ENCODE measurements at regions not wholly inside any gene's neighbourhood (a gene's known extent, or its start where the extent isn't known, plus 50 kb on each side); places are given as distances from the start of the nearest gene placed in this dataset.

GRCh38 chr1:216841165-216841564 is 117.9 kb upstream of the ESRRG start:
- Mint-ChIP-seq H3K27ac (no peak overlapping the region), H3K9me3 (peaks cover 2% of the 10 kb centered on the region), H3K27me3 (no peaks in the 10 kb centered on the region)

GRCh38 chr1:216836316-216836715 is 113.1 kb upstream of the ESRRG start:
- H3K27ac Mint-ChIP-seq, result no peak overlapping the region
- peaks cover 2% of the 10 kb centered on the region for H3K9me3 Mint-ChIP-seq
- DNase-seq, result no peak
- no peak overlapping the region for H3K4me3 Mint-ChIP-seq
- no peaks in the 10 kb centered on the region for H3K4me1 Mint-ChIP-seq
- no peaks in the 10 kb centered on the region for H3K27me3 Mint-ChIP-seq
- no peaks in the 10 kb centered on the region for H3K36me3 Mint-ChIP-seq

More at GRCh38 chr1:216841165-216841564, 117.9 kb upstream of the ESRRG start:
- no peaks in the 10 kb centered on the region for H3K4me1 Mint-ChIP-seq
- no peak overlapping the region for H3K4me3 Mint-ChIP-seq
- no peak for DNase-seq
- H3K36me3 Mint-ChIP-seq, result no peaks in the 10 kb centered on the region

DNA sequence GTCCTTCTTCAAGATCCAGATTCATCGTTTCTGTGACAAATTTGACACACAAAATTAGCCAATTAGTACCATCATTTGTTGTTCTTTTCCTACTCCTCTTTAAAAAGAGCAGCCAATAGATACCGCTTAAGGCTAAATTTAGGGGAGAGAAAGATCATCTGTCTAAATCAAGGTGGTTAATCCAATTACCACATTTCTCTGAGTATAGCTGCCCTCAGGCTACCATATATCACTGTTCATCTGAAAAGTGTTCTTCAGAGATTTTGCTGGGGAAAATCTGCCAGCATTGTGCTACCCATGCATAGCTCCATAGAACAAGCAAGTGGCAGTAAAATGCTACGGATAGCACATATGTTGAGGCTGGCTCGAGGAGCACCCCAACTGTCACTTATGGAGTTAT is 110.3 kb upstream of the ESRRG start:
- peaks cover 2% of the 10 kb centered on the region for H3K9me3 Mint-ChIP-seq
- no peak overlapping the region for H3K27ac Mint-ChIP-seq
- no peak overlapping the region for H3K4me3 Mint-ChIP-seq
- DNase-seq, result no peak
- H3K27me3 Mint-ChIP-seq, result no peaks in the 10 kb centered on the region
- no peaks in the 10 kb centered on the region for H3K4me1 Mint-ChIP-seq
- no peaks in the 10 kb centered on the region for H3K36me3 Mint-ChIP-seq

- no peaks in the 10 kb centered on the region for H3K27me3 Mint-ChIP-seq
These were observed 109.0 kb upstream of the ESRRG start for GRCh38 chr1:216832192-216832591.

DNA sequence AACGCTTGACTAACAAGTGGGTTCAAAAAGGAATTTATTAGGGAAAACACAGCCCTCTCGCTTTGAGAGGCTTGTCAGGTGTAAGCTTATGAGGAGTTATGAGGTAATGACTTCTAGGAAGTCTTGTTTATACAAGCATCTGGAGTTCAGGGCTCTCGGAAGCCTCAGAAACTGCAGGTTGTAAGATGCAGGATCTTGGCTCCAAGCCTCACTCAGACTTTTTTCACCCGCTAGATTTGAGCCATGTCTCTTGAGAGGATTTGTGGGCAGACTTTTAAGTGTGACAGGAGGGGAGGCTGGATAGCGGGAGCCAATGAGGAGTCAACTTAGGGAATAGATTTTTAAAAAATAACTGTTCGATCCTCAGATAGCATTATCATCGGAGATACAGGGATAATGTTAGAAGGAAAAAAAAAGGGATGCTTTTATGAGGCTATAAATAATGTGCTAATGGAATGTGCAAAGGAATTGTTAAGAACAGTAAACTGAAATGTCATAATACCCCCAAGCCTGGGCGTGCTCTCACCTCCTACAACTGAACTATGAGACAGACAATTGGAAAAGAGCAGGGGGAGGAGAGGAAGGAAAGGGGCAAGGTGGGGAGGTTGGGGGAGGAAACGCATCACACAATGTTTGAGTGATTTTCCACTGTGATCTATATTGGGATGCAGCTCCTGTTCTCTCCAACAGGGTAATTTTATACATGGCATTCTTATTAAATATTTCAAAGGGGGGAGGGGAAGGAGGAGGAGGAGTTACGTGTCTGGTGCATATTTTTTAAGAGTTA is 107.4 kb upstream of the ESRRG start:
- Mint-ChIP-seq H3K4me1 (no peaks in the 10 kb centered on the region), H3K27me3 (no peaks in the 10 kb centered on the region), H3K9me3 (no peaks in the 10 kb centered on the region), H3K4me3 (no peak overlapping the region), H3K27ac (no peak overlapping the region), H3K36me3 (no peaks in the 10 kb centered on the region)
- DNase-seq, result no peak

More at GRCh38 chr1:216832192-216832591, 109.0 kb upstream of the ESRRG start:
- Mint-ChIP-seq H3K4me1 (no peaks in the 10 kb centered on the region), H3K9me3 (peaks cover 2% of the 10 kb centered on the region), H3K4me3 (no peak overlapping the region), H3K36me3 (no peaks in the 10 kb centered on the region), H3K27ac (no peak overlapping the region)
- no peak for DNase-seq

- H3K4me1 Mint-ChIP-seq, result no peaks in the 10 kb centered on the region
- H3K4me3 Mint-ChIP-seq, result no peak overlapping the region
- no peaks in the 10 kb centered on the region for H3K36me3 Mint-ChIP-seq
- no peak for DNase-seq
- H3K27ac Mint-ChIP-seq, result no peak overlapping the region
- no peaks in the 10 kb centered on the region for H3K27me3 Mint-ChIP-seq
- H3K9me3 Mint-ChIP-seq, result no peaks in the 10 kb centered on the region
These were observed 104.0 kb upstream of the ESRRG start for GRCh38 chr1:216827251-216827650.

DNA sequence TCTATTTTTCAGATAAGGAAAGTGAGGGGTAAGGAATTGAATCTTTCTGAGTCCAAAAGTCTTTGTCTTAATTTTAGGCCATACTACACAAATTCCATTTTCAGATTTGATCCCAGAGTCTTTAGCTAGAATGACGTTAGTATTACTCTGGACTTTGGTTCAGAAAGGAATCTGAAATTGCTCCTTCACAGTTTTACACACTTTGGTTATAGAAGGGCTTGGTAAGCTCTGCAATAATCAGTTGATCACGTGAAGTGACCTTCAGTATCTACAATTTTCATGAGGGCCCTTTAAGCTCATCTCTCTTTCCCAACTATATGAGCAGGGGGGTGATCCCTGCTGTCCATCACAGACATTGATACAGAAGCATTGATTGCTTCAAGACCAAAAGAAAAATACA is 103.4 kb upstream of the ESRRG start:
- H3K27ac Mint-ChIP-seq, result no peak overlapping the region

DNA sequence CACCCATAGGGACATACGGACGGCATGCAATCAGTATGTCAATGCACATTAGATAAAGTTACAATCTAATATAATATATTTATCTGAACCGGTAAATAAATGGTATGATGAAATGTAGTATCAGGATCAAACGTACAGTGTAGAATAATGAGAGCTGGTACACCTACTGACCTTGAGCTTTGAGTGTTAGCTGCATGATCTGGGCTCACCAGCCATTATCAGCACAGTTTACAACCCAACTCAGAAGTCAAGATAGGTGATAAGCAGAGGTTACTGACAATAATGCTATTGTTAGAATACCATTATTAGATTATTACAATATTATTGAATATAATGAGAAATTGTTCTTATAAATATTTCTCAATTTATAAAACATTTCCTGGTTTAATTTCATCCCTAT is 103.0 kb upstream of the ESRRG start:
- Mint-ChIP-seq H3K4me3 (no peak overlapping the region), H3K36me3 (no peaks in the 10 kb centered on the region), H3K27ac (no peak overlapping the region), H3K27me3 (no peaks in the 10 kb centered on the region), H3K4me1 (no peaks in the 10 kb centered on the region), H3K9me3 (peaks cover 2% of the 10 kb centered on the region)
- DNase-seq, result no peak

More for the DNA sequence above, 103.4 kb upstream of the ESRRG start:
- H3K4me1 Mint-ChIP-seq, result no peaks in the 10 kb centered on the region
- peaks cover 2% of the 10 kb centered on the region for H3K9me3 Mint-ChIP-seq
- H3K4me3 Mint-ChIP-seq, result no peak overlapping the region
- no peaks in the 10 kb centered on the region for H3K27me3 Mint-ChIP-seq
- no peak for DNase-seq
- no peaks in the 10 kb centered on the region for H3K36me3 Mint-ChIP-seq

DNA sequence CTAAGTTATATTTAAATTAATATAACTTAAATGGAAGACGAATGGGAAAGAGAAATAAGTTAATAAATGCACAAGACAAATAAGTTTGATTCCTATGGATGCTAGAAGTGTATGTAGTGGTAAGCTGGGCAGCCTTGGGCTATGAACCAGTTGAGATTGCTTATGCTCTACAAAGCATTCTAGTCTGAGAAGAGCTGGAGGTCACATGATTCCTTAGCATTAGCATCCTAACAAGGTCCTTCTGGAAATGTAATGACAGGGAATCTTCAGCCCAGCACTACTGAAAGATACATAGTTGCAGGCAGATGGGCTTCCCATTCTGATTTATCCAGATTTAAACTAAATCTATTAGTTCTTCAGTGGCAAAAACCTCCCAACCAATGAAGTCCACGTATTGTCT is 102.3 kb upstream of the ESRRG start:
- peaks cover 2% of the 10 kb centered on the region for H3K9me3 Mint-ChIP-seq
- H3K4me1 Mint-ChIP-seq, result no peaks in the 10 kb centered on the region
- H3K27me3 Mint-ChIP-seq, result no peaks in the 10 kb centered on the region
- H3K4me3 Mint-ChIP-seq, result no peak overlapping the region
- no peak for DNase-seq
- H3K27ac Mint-ChIP-seq, result no peak overlapping the region
- no peaks in the 10 kb centered on the region for H3K36me3 Mint-ChIP-seq

DNA sequence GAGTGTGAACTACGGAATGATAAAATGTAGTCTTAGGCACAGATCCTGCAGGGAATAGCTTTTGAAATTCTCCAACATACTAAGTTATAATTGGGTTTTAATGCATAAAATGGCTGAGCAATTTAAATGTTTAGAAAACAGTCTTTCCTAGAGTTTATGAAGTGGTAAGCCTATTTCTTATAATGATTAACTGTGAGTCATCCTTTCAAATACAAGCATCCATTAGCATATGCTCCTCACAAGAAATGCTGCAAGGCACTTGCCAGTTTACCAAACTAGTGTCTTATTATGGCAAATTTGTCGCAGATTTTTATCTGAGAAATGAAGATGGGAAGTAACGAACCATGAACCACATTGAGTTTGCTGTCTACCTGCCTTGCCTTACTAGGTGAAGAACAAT is 101.3 kb upstream of the ESRRG start:
- Mint-ChIP-seq H3K27me3 (no peaks in the 10 kb centered on the region), H3K9me3 (peaks cover 2% of the 10 kb centered on the region)
- DNase-seq, result no peak

DNA sequence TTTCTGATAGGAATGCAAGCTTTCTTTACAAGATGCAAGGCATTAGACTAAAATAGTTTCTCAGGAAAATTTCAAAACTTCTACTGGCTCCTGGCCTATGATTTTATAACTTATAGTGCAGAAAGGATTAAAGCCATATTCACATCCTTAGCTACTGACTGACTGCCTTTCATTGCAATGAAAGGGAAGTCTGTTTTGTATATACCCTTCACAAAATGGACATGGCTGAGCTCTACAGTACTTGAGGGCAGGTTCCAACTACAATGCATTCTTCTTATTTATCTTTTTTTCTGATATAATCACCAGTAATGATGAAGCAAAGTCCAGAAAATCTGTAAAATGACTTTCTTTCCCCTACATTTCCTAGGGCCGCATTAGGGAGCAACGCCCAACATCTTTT is 100.5 kb upstream of the ESRRG start:
- H3K27ac Mint-ChIP-seq, result no peak overlapping the region
- H3K4me1 Mint-ChIP-seq, result no peaks in the 10 kb centered on the region
- no peaks in the 10 kb centered on the region for H3K27me3 Mint-ChIP-seq
- H3K9me3 Mint-ChIP-seq, result peaks cover 2% of the 10 kb centered on the region
- no peak for DNase-seq
- no peaks in the 10 kb centered on the region for H3K36me3 Mint-ChIP-seq
- no peak overlapping the region for H3K4me3 Mint-ChIP-seq

More for the DNA sequence above, 101.3 kb upstream of the ESRRG start:
- Mint-ChIP-seq H3K4me1 (no peaks in the 10 kb centered on the region), H3K27ac (no peak overlapping the region), H3K36me3 (no peaks in the 10 kb centered on the region), H3K4me3 (no peak overlapping the region)

DNA sequence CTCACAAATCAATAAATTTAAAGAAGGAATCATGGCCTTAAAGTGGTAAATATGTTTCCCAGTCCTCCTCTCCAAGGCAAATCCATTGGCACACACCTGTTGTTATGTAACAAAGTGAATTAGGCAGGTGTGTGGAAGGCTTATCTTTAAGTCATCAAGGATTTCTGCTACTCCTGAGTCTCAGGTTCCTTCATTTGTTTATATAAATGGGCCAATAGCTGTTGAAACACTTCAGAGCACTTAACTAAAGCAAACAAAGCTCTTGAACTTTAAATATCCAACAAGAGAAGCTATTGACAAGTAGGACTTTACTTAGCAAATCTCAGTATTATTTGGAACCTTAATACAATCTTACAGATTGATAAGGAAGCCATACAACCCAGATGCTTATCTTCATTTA is 99.3 kb upstream of the ESRRG start:
- H3K27ac Mint-ChIP-seq, result no peak overlapping the region
- H3K36me3 Mint-ChIP-seq, result no peaks in the 10 kb centered on the region
- no peaks in the 10 kb centered on the region for H3K4me1 Mint-ChIP-seq
- peaks cover 2% of the 10 kb centered on the region for H3K9me3 Mint-ChIP-seq
- no peaks in the 10 kb centered on the region for H3K27me3 Mint-ChIP-seq
- DNase-seq, result no peak
- H3K4me3 Mint-ChIP-seq, result no peak overlapping the region

GRCh38 chr1:216820345-216820744 is 97.1 kb upstream of the ESRRG start:
- H3K27me3 Mint-ChIP-seq, result no peaks in the 10 kb centered on the region
- no peak overlapping the region for H3K4me3 Mint-ChIP-seq
- H3K4me1 Mint-ChIP-seq, result no peaks in the 10 kb centered on the region
- peaks cover 2% of the 10 kb centered on the region for H3K9me3 Mint-ChIP-seq
- H3K27ac Mint-ChIP-seq, result no peak overlapping the region
- no peaks in the 10 kb centered on the region for H3K36me3 Mint-ChIP-seq
- DNase-seq, result no peak

DNA sequence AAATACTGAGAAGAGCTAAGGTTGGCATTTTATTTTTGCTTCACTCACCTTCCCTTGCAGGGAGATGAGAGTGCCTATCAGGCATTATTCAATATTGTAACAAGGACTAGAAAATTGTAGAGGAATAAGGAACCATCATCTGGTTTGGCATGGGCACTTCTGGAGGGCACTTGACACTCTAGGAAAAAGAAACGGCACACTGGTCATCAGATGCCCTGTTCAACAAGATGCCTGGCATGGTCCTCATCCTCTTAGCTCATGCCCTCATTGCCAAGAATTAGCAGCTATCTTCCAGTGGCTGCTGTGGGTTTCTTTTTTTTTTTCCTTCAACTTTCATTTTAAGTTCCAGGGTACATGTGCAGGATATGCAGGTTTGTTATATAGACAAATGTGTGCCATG is 95.1 kb upstream of the ESRRG start:
- H3K4me1 Mint-ChIP-seq, result no peaks in the 10 kb centered on the region
- H3K36me3 Mint-ChIP-seq, result no peaks in the 10 kb centered on the region
- H3K27ac Mint-ChIP-seq, result no peak overlapping the region
- H3K4me3 Mint-ChIP-seq, result no peak overlapping the region
- H3K27me3 Mint-ChIP-seq, result no peaks in the 10 kb centered on the region
- peaks cover 2% of the 10 kb centered on the region for H3K9me3 Mint-ChIP-seq
- no peak for DNase-seq

DNA sequence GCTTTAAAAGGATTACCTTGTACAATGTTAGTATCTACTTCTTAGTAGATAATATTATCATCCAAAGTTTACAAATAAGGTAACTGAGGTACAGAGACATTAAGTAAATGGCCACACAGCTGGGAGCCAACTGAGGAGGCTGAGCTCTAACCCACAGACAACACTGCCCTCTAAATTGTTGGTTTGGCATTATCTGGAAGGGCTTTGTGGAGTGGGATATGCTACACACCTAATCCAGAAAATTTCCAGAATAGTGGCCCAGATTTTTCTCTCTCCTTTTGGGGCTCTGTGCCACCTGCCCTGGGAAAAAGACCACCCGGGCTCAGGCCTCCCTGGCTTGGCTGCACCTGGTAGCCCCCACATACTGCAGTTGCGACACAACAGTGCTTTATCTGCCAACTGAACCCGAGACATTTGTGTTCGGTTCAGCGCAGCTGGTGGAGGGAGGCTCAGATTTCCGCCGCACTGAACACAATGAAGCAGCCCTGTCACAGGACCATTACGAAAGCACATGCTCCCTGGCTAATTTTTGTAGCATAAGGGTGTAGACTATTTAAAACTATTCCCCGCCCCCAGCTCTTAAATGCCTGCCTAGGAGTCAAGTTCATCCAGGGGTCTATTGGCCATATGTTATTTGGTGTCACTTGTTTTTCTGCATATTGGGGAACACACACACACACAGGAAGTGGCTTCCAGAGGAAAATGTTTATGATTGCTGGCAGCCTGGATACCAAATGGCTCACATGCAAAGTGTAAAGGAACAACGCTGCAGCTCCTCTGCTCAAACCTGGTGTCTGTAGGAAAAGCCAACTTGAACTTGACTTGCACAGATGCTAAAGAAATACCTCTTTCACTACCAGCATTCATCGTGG is 92.3 kb upstream of the ESRRG start:
- no peaks in the 10 kb centered on the region for H3K27me3 Mint-ChIP-seq
- H3K36me3 Mint-ChIP-seq, result no peaks in the 10 kb centered on the region
- H3K4me1 Mint-ChIP-seq, result no peaks in the 10 kb centered on the region
- no peak overlapping the region for H3K4me3 Mint-ChIP-seq
- no peaks in the 10 kb centered on the region for H3K9me3 Mint-ChIP-seq
- no peak for DNase-seq
- no peak overlapping the region for H3K27ac Mint-ChIP-seq
